T47D (cell line): ENCODE measurements at regions not wholly inside any gene's neighbourhood (a gene's known extent, or its start where the extent isn't known, plus 50 kb on each side); places are given as distances from the start of the nearest gene placed in this dataset.
A peak's percentile ranks its signal among the peaks of the same experiment; 100 is the strongest.

ENCODE experiments used
- DNase-seq, 2 experiments: peaks; one replicate each; pipeline versions ENCODE4 v3.0.0 to v3.0.0-alpha.2; 2011 to 2012; ENCODE audit warnings: low read depth in 1 of 2, low spot score in 1 of 2
- JUND ChIP-seq: IDR thresholded peaks from 2 replicates; pipeline ENCODE4 v1.6.1; 2012; ENCODE audit warnings: low read depth
- in situ Hi-C: cut with HindIII; loops from 2 replicates; pipeline ENCODE4 v1.10.0; 2016; ENCODE audit warnings: low sequenced_read_pairs, low pct_unique_long_range_greater_than_20kb

- in situ Hi-C loops: no loop called here
- DNase-seq: no peak
- TF ChIP-seq JUND: no peak
Observed at GRCh38 chr14:38517426-38517825, 261.5 kb upstream of the CLEC14A start.

- no peak for TF ChIP-seq JUND
- DNase-seq: no peak
- in situ Hi-C loops: no loop called here
Observed at GRCh38 chr14:38512236-38512635, 256.3 kb upstream of the CLEC14A start.

DNA sequence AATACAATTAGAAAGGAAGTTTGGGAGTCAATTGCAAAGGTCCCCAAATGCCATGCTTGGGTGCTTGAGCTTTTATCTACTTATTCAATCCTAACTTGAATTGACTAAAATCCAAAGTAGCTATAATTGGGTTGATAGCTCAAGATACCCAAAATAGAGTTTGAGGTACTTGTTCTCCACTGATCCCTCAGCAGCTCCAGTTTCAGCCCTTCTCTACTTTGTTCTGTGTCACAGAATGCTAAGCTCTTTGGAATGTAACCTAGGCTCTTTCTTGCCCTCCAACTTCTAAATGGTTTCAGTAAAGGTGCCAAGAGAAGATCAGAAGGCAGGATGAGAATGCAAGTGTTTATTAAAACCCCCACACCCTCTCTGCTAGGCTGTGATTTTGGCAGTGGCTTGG, 251.4 kb upstream of the CLEC14A start:
- no peak for TF ChIP-seq JUND
- no peak for DNase-seq
- in situ Hi-C loops: no loop called here

DNA sequence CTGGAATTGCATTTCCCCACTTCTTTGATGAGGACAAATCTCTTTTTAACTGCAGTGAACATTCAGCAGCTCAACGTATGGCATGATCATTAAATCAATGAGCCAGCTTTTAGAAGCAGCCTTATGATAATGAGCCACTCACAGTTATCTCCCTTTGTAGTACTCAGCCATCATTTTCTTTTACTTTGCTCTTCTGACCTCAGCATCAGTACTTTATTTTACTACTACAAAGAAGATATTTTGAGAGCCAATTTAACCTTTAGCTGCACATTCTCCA, 250.0 kb upstream of the CLEC14A start:
- TF ChIP-seq JUND: no peak
- no peak for DNase-seq
- in situ Hi-C loops: no loop called here

GRCh38 chr14:38505221-38505972, 249.5 kb upstream of the CLEC14A start:
- DNase-seq: no peak
- in situ Hi-C loops: no loop called here
- TF ChIP-seq JUND: no peak

DNA sequence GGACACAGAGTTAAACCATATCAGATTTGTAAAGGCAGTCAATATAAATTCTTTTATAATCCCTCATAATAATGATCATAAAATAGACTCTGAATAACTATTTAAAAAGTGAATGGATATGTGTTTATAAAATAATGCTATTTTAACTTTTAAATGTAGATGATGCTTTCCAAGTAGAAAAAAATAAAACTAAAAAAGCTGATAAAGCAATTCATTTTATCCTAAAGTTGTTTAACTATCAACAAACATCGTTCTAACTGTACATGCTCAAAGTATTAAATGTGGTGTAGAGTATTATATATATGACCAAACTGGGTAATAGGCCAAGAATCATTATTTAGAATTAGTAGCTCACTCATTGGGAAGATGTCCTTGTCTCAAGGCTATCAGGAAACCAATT, 248.3 kb upstream of the CLEC14A start:
- TF ChIP-seq JUND: no peak
- in situ Hi-C loops: no loop called here
- no peak for DNase-seq

GRCh38 chr14:38502239-38502638, 246.3 kb upstream of the CLEC14A start:
- no peak for DNase-seq
- in situ Hi-C loops: no loop called here
- no peak for TF ChIP-seq JUND

- no peak for DNase-seq
- in situ Hi-C loops: no loop called here
- TF ChIP-seq JUND: no peak
Observed at GRCh38 chr14:38500125-38500524, 244.2 kb upstream of the CLEC14A start.

GRCh38 chr14:38496092-38496491, 240.2 kb upstream of the CLEC14A start:
- in situ Hi-C loops: no loop called here
- no peak for DNase-seq
- TF ChIP-seq JUND: no peak

- no peak for DNase-seq
- TF ChIP-seq JUND: no peak
- in situ Hi-C loops: no loop called here
Observed at GRCh38 chr14:38490273-38490672, 234.4 kb upstream of the CLEC14A start.

GRCh38 chr14:38485026-38485425, 229.1 kb upstream of the CLEC14A start:
- TF ChIP-seq JUND: no peak
- DNase-seq: no peak
- in situ Hi-C loops: no loop called here

- no peak for TF ChIP-seq JUND
- DNase-seq: peak in 1 of 2 experiments; percentile 8
- in situ Hi-C loops: no loop called here
Observed at GRCh38 chr14:38481952-38482678, 226.2 kb upstream of the CLEC14A start.

DNA sequence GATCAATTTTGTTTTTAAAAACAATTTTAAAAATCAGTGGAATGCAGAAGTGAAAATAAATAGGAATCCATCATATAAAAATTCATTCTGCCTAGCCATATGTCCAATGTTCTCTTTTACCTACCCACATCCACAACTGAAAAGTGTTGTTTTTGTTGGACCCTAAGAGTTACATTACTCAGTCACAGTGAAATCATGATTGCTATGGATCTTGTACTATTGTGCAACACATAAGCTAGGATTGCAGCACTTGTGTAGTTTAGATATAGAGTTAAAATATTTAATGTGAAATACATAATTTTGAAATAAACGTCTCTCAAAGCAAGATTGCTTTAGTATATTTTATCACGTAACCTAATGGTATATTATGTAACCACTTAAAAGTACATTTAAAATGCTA, 213.3 kb upstream of the CLEC14A start:
- in situ Hi-C loops: no loop called here
- TF ChIP-seq JUND: no peak
- no peak for DNase-seq

GRCh38 chr14:38442208-38442607, 186.3 kb upstream of the CLEC14A start:
- no peak for DNase-seq
- TF ChIP-seq JUND: no peak
- in situ Hi-C loops: no loop called here
